GM18517 (cell line): ENCODE measurements at regions not wholly inside any gene's neighbourhood (a gene's known extent, or its start where the extent isn't known, plus 50 kb on each side); places are given as distances from the start of the nearest gene placed in this dataset.

Source experiments
- ATAC-seq: cut with Tn5 transposase; IDR thresholded peaks from one replicate; pipeline ENCODE4 v1.9.1; 2021; ENCODE audit warnings: mild to moderate bottlenecking, moderate library complexity; ENCODE audit not compliant: unreplicated experiment

GRCh38 chr12:85669911-85670310 is 166.3 kb downstream of the RASSF9 start:
- no peak for ATAC-seq

GRCh38 chr12:85672436-85672835 is 163.8 kb downstream of the RASSF9 start:
- no peak for ATAC-seq

- no peak for ATAC-seq
Observed at GRCh38 chr12:85673921-85674420, 162.2 kb downstream of the RASSF9 start.

- ATAC-seq, result no peak
Observed at GRCh38 chr12:85676816-85677749, 159.1 kb downstream of the RASSF9 start.

- ATAC-seq, result no peak
Observed at GRCh38 chr12:85679296-85679695, 156.9 kb downstream of the RASSF9 start.

GRCh38 chr12:85680881-85681280 is 155.3 kb downstream of the RASSF9 start:
- no peak for ATAC-seq

GRCh38 chr12:85681333-85681732 is 154.9 kb downstream of the RASSF9 start:
- no peak for ATAC-seq

- ATAC-seq, result no peak
Observed at GRCh38 chr12:85683051-85683450, 153.2 kb downstream of the RASSF9 start.

GRCh38 chr12:85688837-85689236 is 147.4 kb downstream of the RASSF9 start:
- ATAC-seq, result no peak

- no peak for ATAC-seq
Observed at GRCh38 chr12:85690146-85690545, 146.1 kb downstream of the RASSF9 start.

- no peak for ATAC-seq
Observed at GRCh38 chr12:85693093-85693665, 143.0 kb downstream of the RASSF9 start.

- no peak for ATAC-seq
Observed at GRCh38 chr12:85695097-85695715, 141.0 kb downstream of the RASSF9 start.

GRCh38 chr12:85697003-85697402 is 139.2 kb downstream of the RASSF9 start:
- no peak for ATAC-seq

- no peak for ATAC-seq
Observed at GRCh38 chr12:85698937-85699336, 137.3 kb downstream of the RASSF9 start.

- no peak for ATAC-seq
Observed at GRCh38 chr12:85708775-85709174, 127.4 kb downstream of the RASSF9 start.

GRCh38 chr12:85711735-85712390 is 124.3 kb downstream of the RASSF9 start:
- ATAC-seq, result no peak

GRCh38 chr12:85713373-85713772 is 122.8 kb downstream of the RASSF9 start:
- ATAC-seq, result no peak

- no peak for ATAC-seq
Observed at GRCh38 chr12:85714425-85714824, 121.8 kb downstream of the RASSF9 start.

- ATAC-seq, result no peak
Observed at GRCh38 chr12:85720308-85721033, 115.7 kb downstream of the RASSF9 start.

GRCh38 chr12:85725991-85726390 is 110.2 kb downstream of the RASSF9 start:
- no peak for ATAC-seq
